OCI-LY3 (cell line): ENCODE measurements at regions not wholly inside any gene's neighbourhood (a gene's known extent, or its start where the extent isn't known, plus 50 kb on each side); places are given as distances from the start of the nearest gene placed in this dataset.

Experiments
- H2AFZ ChIP-seq: fragments of 200-600, 300-600 bp; shearing (Covaris generic); 2 replicates; pipeline ENCODE4 v1.6.0; 2014; ENCODE audit warnings: antibody characterized with exemption, low read depth, low read length
- H3K27ac ChIP-seq: fragments of 200-600, 300-600 bp; sonication (generic); 2 replicates; pipeline ENCODE4 v1.5.1; 2014; ENCODE audit warnings: mild to moderate bottlenecking, low read length, moderate library complexity, mixed read lengths
- H3K27me3 ChIP-seq: fragments of 200-600, 300-600 bp; sonication (generic); 2 replicates; pipeline ENCODE4 v1.6.1; 2014; ENCODE audit warnings: low read depth, low read length, mixed read lengths
- H3K36me3 ChIP-seq: fragments of 200-600, 300-600 bp; sonication (generic); replicated peaks from 2 replicates; pipeline ENCODE3; 2014; ENCODE audit warnings: low read depth, low read length, mixed read lengths
- H3K4me1 ChIP-seq: fragments of 300-600, 200-600 bp; sonication (generic); 2 replicates; pipeline ENCODE4 v1.6.1; 2014; ENCODE audit warnings: low read length, mixed read lengths
- H3K4me2 ChIP-seq: fragments of 200-600, 300-600 bp; sonication (generic); 2 replicates; pipeline ENCODE4 v1.6.1; 2014; ENCODE audit warnings: low read length, mixed read lengths
- H3K4me3 ChIP-seq: fragments of 300-600, 200-600 bp; sonication (generic); 2 replicates; pipeline ENCODE4 v1.5.1; 2014; ENCODE audit warnings: antibody characterized with exemption, mild to moderate bottlenecking, low read length, moderate library complexity
- H3K79me2 ChIP-seq: fragments of 300-600, 200-600 bp; shearing (Covaris generic); 2 replicates; pipeline ENCODE4 v1.6.1; 2014; ENCODE audit warnings: mild to moderate bottlenecking, low read length, mixed read lengths
- H3K9ac ChIP-seq: fragments of 300-600, 200-600 bp; shearing (Covaris generic); 2 replicates; pipeline ENCODE4 v1.6.0; 2014; ENCODE audit warnings: mild to moderate bottlenecking, low read length, moderate library complexity
- H3K9me3 ChIP-seq: fragments of 200-600, 300-600 bp; shearing (Covaris generic); 2 replicates; pipeline ENCODE4 v1.6.1; 2014; ENCODE audit warnings: low read length, mixed read lengths; ENCODE audit not compliant: insufficient read depth
- H4K20me1 ChIP-seq: fragments of 200-600, 300-600 bp; sonication (generic); 2 replicates; pipeline ENCODE4 v1.6.1; 2016; ENCODE audit warnings: low read length, mixed read lengths; ENCODE audit not compliant: insufficient read depth
- CTCF ChIP-seq: fragments of 200-600, 300-600 bp; sonication (generic); IDR thresholded peaks from 2 replicates; pipeline ENCODE4 v1.5.1; 2014; ENCODE audit warnings: antibody characterized with exemption, low read length, low read depth
- EZH2phosphoT487 ChIP-seq: fragments of 200-600 bp; shearing (Covaris generic); IDR thresholded peaks from 2 replicates; pipeline ENCODE4 v1.6.1; 2018; ENCODE audit warnings: antibody characterized with exemption, mixed run types, low read depth

DNA sequence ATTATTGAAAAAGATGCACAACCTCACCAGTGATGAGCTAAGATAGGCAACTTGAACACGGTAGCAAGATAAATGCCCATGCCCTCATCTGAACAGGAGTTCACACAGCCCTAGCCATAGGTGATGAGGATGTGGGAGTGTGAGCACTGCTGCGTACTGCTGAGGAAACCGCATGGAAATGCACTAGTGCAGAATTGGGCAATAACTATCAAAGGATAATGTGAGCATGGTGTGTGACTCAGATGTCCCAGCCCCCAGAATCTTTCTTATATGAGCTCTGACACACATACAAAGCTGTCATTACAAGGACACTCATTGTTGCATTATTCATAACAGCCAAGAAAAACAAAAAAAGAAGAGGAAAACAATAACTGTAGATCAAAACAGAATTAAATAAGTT, 521.2 kb downstream of the IRX1 start:
- Histone ChIP-seq H2AFZ (no peak overlapping the region), H3K27ac (no peak overlapping the region), H3K4me2 (no peak overlapping the region), H3K4me3 (no peak overlapping the region), H3K79me2 (no peaks in the 10 kb centered on the region), H3K36me3 (no peaks in the 10 kb centered on the region), H4K20me1 (no peaks in the 10 kb centered on the region), H3K27me3 (no peaks in the 10 kb centered on the region), H3K9ac (no peak overlapping the region), H3K9me3 (no peaks in the 10 kb centered on the region), H3K4me1 (no peaks in the 10 kb centered on the region)
- TF ChIP-seq EZH2phosphoT487 (no peak), CTCF (no peak)

- Histone ChIP-seq H3K4me2 (no peak overlapping the region), H2AFZ (no peak overlapping the region)
- TF ChIP-seq EZH2phosphoT487 (no peak), CTCF (no peak)
These were observed 528.8 kb downstream of the IRX1 start for GRCh38 chr5:4124221-4124970.

DNA sequence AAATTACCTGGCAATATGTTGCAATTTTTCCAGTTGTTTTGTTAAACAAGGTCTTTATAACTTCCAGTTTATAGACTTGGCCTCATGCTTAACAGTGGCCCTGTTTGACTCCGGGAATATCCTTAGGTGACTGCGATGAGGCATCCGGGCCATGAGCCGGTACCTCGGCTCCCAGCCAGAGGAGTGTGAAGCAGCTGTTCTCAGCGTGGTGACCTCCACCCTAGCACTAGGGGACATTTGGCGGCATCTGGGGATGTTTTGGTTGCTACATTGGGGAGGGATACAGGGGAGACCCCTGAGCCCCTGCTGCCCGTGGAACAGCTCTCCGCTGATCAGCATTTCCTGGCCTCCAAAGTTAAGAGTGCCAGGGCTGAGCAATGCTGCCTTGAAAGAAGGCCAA, 533.4 kb downstream of the IRX1 start:
- Histone ChIP-seq H3K4me2 (no peak overlapping the region), H3K79me2 (no peaks in the 10 kb centered on the region), H3K9me3 (no peaks in the 10 kb centered on the region), H3K36me3 (no peaks in the 10 kb centered on the region), H3K4me1 (no peaks in the 10 kb centered on the region), H3K27ac (no peak overlapping the region), H3K9ac (no peak overlapping the region), H2AFZ (no peak overlapping the region), H3K4me3 (no peak overlapping the region), H3K27me3 (no peaks in the 10 kb centered on the region), H4K20me1 (no peaks in the 10 kb centered on the region)
- TF ChIP-seq CTCF (no peak), EZH2phosphoT487 (no peak)

More at GRCh38 chr5:4124221-4124970, 528.8 kb downstream of the IRX1 start:
- Histone ChIP-seq H3K27me3 (no peaks in the 10 kb centered on the region), H3K79me2 (no peaks in the 10 kb centered on the region), H3K9me3 (no peaks in the 10 kb centered on the region), H3K4me1 (no peaks in the 10 kb centered on the region), H3K9ac (no peak overlapping the region), H3K36me3 (no peaks in the 10 kb centered on the region), H3K4me3 (no peak overlapping the region), H4K20me1 (no peaks in the 10 kb centered on the region), H3K27ac (no peak overlapping the region)

GRCh38 chr5:4129523-4129922, 533.9 kb downstream of the IRX1 start:
- no peaks in the 10 kb centered on the region for H3K27me3 ChIP-seq
- H3K4me2 ChIP-seq, result no peak overlapping the region
- H3K36me3 ChIP-seq, result no peaks in the 10 kb centered on the region
- H4K20me1 ChIP-seq, result no peaks in the 10 kb centered on the region
- no peaks in the 10 kb centered on the region for H3K9me3 ChIP-seq
- H3K4me3 ChIP-seq, result no peak overlapping the region
- H3K9ac ChIP-seq, result no peak overlapping the region
- no peak overlapping the region for H2AFZ ChIP-seq
- H3K79me2 ChIP-seq, result no peaks in the 10 kb centered on the region
- H3K27ac ChIP-seq, result no peak overlapping the region
- no peaks in the 10 kb centered on the region for H3K4me1 ChIP-seq
- TF ChIP-seq EZH2phosphoT487 (no peak), CTCF (no peak)
